ENCODE measurements at regions not wholly inside any gene's neighbourhood (a gene's known extent, or its start where the extent isn't known, plus 50 kb on each side); places are given as distances from the start of the nearest gene placed in this dataset.

DNA sequence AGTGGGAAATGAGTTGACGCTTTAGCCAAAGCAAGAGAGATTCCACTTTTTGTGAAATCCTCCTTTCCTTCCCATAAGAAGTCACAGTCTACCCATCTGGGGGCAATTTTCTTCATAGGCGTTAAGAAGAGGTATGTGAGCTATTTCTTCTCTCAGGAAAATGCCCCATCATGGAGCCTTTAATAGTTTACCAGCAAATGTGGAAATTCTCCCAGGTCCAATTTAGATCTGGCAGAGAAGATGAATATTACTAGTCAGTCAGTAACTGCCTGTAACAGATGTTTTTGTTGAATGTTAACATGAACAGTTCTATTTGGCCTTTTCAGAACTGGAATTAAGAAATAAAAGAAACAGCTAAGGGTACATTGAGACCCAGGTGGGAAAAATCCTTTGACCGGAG, 156.4 kb upstream of the RFX3 start (continued):
- TF ChIP-seq, protein P1, sequence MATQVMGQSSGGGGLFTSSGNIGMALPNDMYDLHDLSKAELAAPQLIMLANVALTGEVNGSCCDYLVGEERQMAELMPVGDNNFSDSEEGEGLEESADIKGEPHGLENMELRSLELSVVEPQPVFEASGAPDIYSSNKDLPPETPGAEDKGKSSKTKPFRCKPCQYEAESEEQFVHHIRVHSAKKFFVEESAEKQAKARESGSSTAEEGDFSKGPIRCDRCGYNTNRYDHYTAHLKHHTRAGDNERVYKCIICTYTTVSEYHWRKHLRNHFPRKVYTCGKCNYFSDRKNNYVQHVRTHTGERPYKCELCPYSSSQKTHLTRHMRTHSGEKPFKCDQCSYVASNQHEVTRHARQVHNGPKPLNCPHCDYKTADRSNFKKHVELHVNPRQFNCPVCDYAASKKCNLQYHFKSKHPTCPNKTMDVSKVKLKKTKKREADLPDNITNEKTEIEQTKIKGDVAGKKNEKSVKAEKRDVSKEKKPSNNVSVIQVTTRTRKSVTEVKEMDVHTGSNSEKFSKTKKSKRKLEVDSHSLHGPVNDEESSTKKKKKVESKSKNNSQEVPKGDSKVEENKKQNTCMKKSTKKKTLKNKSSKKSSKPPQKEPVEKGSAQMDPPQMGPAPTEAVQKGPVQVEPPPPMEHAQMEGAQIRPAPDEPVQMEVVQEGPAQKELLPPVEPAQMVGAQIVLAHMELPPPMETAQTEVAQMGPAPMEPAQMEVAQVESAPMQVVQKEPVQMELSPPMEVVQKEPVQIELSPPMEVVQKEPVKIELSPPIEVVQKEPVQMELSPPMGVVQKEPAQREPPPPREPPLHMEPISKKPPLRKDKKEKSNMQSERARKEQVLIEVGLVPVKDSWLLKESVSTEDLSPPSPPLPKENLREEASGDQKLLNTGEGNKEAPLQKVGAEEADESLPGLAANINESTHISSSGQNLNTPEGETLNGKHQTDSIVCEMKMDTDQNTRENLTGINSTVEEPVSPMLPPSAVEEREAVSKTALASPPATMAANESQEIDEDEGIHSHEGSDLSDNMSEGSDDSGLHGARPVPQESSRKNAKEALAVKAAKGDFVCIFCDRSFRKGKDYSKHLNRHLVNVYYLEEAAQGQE (IDR thresholded peaks at IDR 0.05; ENCODE audit: low read depth), result no peak
- no peak for TF ChIP-seq ZNF274 (IDR thresholded peaks at IDR 0.05; ENCODE audit: low read depth, low read length)

DNA sequence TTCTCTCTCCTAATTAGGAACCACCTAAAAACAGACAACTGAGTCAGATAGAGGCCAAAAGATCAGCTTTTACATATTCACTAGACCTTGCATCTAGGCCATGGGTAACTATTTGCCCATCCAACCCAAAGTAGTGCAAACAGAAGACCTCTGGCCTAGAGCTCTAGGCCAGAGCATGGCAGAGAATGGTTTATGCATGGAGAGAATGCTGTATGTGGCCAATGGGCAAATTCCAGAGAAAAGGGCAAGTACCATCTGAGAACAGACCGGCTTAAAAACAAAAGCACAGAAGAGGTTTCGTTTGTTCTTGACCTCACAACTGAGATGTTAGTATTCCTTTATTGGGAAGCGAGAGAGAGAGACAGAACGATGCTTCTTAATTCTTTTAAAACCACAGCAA, 151.7 kb upstream of the RFX3 start:
- H3K9me3 ChIP-seq (ENCODE audit: control insufficient read depth in 1 of 2, insufficient read depth in 1 of 2, low read depth in 1 of 2, low read length in 2 of 2), result no peaks in the 10 kb centered on the region
- no peaks in the 10 kb centered on the region for H3K9me2 ChIP-seq (ENCODE audit: insufficient read depth)
- RAD21 ChIA-PET (ENCODE audit: low non-redundant PET in 1 of 2, low total read pairs in 2 of 2, uncharacterized antibody in 2 of 2, unreplicated experiment in 2 of 2), result no interaction called here
- DNase-seq (ENCODE audit: low read depth, low spot score), result no peak
- H3K27ac ChIP-seq (ENCODE audit: low read depth, low read length), result no peak overlapping the region
- CTCF ChIA-PET, result no interaction called here
- ATAC-seq, result no peak
- H3K4me1 ChIP-seq (ENCODE audit: control insufficient read depth in 1 of 2, insufficient read depth in 2 of 2, low read length in 2 of 2), result no peaks in the 10 kb centered on the region
- BruUV-seq (replicated peaks), result no TSS peak
- no peak overlapping the region for H2AFZ ChIP-seq (ENCODE audit: low read depth, low read length, poor library complexity, severe bottlenecking)
- H3K4me3 ChIP-seq (replicated peaks in 1 of 2; ENCODE audit: low read depth in 1 of 2, low read length in 2 of 2), result no peak overlapping the region
- H3K27me3 ChIP-seq (ENCODE audit: insufficient read depth, low read length), result no peaks in the 10 kb centered on the region
- H3K36me3 ChIP-seq (ENCODE audit: control insufficient read depth in 1 of 2, insufficient read depth in 2 of 2, low read length in 2 of 2), result no peaks in the 10 kb centered on the region
- no peaks in the 10 kb centered on the region for H4K20me1 ChIP-seq (ENCODE audit: insufficient read depth)
- intact Hi-C loops (cut with micrococcal nuclease), result no loop called here
- no peak overlapping the region for H3K9ac ChIP-seq (ENCODE audit: low read length)
- no peak for TF ChIP-seq SP1 (IDR thresholded peaks at IDR 0.05; ENCODE audit: low read depth)
- no peak for TF ChIP-seq EZH2phosphoT487 (IDR thresholded peaks at IDR 0.05; ENCODE audit: borderline replicate concordance)
- no peak for TF ChIP-seq ZNF274 (IDR thresholded peaks at IDR 0.05; ENCODE audit: low read depth, low read length)
- TF ChIP-seq YY1 (IDR thresholded peaks at IDR 0.05; ENCODE audit: extremely low read depth, insufficient replicate concordance, low read depth, low read length), result no peak
- TF ChIP-seq, protein P2, sequence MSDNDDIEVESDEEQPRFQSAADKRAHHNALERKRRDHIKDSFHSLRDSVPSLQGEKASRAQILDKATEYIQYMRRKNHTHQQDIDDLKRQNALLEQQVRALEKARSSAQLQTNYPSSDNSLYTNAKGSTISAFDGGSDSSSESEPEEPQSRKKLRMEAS (IDR thresholded peaks at IDR 0.05), result no peak
- TF ChIP-seq FOSL1 (IDR thresholded peaks at IDR 0.05; ENCODE audit: low read depth), result no peak
- TF ChIP-seq ELF1 (IDR thresholded peaks at IDR 0.05; ENCODE audit: borderline replicate concordance, low read depth), result no peak
- TF ChIP-seq, protein P3, sequence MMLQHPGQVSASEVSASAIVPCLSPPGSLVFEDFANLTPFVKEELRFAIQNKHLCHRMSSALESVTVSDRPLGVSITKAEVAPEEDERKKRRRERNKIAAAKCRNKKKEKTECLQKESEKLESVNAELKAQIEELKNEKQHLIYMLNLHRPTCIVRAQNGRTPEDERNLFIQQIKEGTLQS (IDR thresholded peaks at IDR 0.05), result no peak
- POLR2A ChIA-PET, result no interaction called here
- no peaks in the 10 kb centered on the region for H3K79me2 ChIP-seq (ENCODE audit: insufficient read depth, low read length)
- H3K4me2 ChIP-seq (ENCODE audit: low read length), result no peak overlapping the region
